Nephron progenitor cell (in vitro differentiated cells): ENCODE measurements at regions not wholly inside any gene's neighbourhood (a gene's known extent, or its start where the extent isn't known, plus 50 kb on each side); places are given as distances from the start of the nearest gene placed in this dataset.

ENCODE experiments used
- DNase-seq: peaks from one replicate; pipeline ENCODE4 v3.0.0; 2021
- H3K27ac Mint-ChIP-seq: 2 replicates; pipeline ENCODE4 v1.8.0; 2021; ENCODE audit warnings: mild to moderate bottlenecking, moderate library complexity, mixed read lengths
- H3K27me3 Mint-ChIP-seq: 2 replicates; pipeline ENCODE4 v1.8.0; 2021; ENCODE audit warnings: mild to moderate bottlenecking, low read depth, mixed read lengths; ENCODE audit not compliant: poor library complexity
- H3K36me3 Mint-ChIP-seq: 2 replicates; pipeline ENCODE4 v1.8.0; 2021; ENCODE audit warnings: low read depth, mixed read lengths
- H3K4me1 Mint-ChIP-seq: 2 replicates; pipeline ENCODE4 v1.8.0; 2021; ENCODE audit warnings: mixed read lengths
- H3K4me3 Mint-ChIP-seq: 2 replicates; pipeline ENCODE4 v1.8.0; 2021; ENCODE audit warnings: mild to moderate bottlenecking, moderate library complexity, mixed read lengths
- H3K9me3 Mint-ChIP-seq: 2 replicates; pipeline ENCODE4 v1.8.0; 2021; ENCODE audit warnings: mild to moderate bottlenecking, moderate library complexity, mixed read lengths
- CTCF ChIP-seq: fragments of 200-600 bp; sonication (generic); IDR thresholded peaks from 2 replicates; pipeline ENCODE4 v1.5.0; 2021; ENCODE audit warnings: antibody characterized with exemption

- Mint-ChIP-seq H3K9me3 (no peaks in the 10 kb centered on the region), H3K36me3 (no peaks in the 10 kb centered on the region), H3K4me1 (no peaks in the 10 kb centered on the region), H3K27me3 (no peaks in the 10 kb centered on the region), H3K27ac (no peak overlapping the region), H3K4me3 (no peak overlapping the region)
- TF ChIP-seq CTCF: no peak
- no peak for DNase-seq
Observed at GRCh38 chr2:145002624-145003023, 482.7 kb upstream of the ZEB2 start.

DNA sequence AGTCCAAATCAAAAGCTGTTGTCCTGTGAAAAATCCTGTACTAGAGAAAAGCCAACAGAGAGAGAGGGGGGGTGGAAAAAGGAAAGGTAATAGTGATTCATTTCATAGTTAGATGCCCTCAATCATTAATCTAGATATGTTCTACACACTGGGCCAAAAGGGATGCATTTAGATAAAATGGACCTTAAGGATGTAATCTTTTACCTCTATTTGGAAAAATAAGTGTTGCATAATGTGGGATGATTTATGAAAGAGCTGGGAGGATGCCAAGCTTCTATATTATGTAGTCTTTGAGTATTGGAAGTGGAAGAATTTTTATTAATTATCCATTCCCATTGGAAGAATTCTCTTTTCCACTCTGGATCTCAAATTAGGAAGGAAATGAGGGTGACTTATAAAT, 480.5 kb upstream of the ZEB2 start:
- DNase-seq: no peak
- no peak for TF ChIP-seq CTCF
- Mint-ChIP-seq H3K27me3 (no peaks in the 10 kb centered on the region), H3K27ac (no peak overlapping the region), H3K4me1 (no peaks in the 10 kb centered on the region), H3K4me3 (no peak overlapping the region), H3K9me3 (no peaks in the 10 kb centered on the region), H3K36me3 (no peaks in the 10 kb centered on the region)

GRCh38 chr2:144999936-145000335, 480.0 kb upstream of the ZEB2 start:
- Mint-ChIP-seq H3K4me1 (no peaks in the 10 kb centered on the region), H3K4me3 (no peak overlapping the region), H3K9me3 (no peaks in the 10 kb centered on the region), H3K27ac (no peak overlapping the region), H3K36me3 (no peaks in the 10 kb centered on the region), H3K27me3 (no peaks in the 10 kb centered on the region)
- TF ChIP-seq CTCF: no peak
- no peak for DNase-seq

- H3K9me3 Mint-ChIP-seq: no peaks in the 10 kb centered on the region
- no peak for DNase-seq
- H3K27me3 Mint-ChIP-seq: no peaks in the 10 kb centered on the region
- H3K4me1 Mint-ChIP-seq: no peaks in the 10 kb centered on the region
- no peak for TF ChIP-seq CTCF
- H3K36me3 Mint-ChIP-seq: no peaks in the 10 kb centered on the region
- H3K4me3 Mint-ChIP-seq: no peak overlapping the region
- no peak overlapping the region for H3K27ac Mint-ChIP-seq
Observed at GRCh38 chr2:144999071-144999875, 479.4 kb upstream of the ZEB2 start.

DNA sequence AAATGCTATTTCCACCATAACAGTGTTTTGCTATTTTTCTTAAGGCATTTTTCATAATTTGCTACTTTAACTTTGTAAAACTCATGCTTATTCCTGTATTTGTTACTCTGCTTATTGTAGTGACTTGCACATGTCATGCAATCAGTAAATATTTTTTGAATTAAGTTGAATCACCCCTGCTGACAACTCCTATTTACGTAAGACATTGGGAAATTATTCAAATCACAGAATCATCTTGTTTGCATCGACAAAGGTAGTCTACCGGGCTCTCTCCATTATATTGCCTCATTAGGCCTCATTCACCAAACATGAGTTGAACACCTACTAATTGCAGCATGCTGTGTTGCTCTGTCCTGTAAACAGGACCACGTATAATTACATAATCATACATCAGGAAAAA, 478.5 kb upstream of the ZEB2 start:
- DNase-seq: no peak
- Mint-ChIP-seq H3K4me3 (no peak overlapping the region), H3K9me3 (no peaks in the 10 kb centered on the region), H3K36me3 (no peaks in the 10 kb centered on the region), H3K27me3 (no peaks in the 10 kb centered on the region), H3K27ac (no peak overlapping the region), H3K4me1 (no peaks in the 10 kb centered on the region)
- no peak for TF ChIP-seq CTCF

- H3K27ac Mint-ChIP-seq: no peak overlapping the region
Observed at GRCh38 chr2:144996225-144996795, 476.4 kb upstream of the ZEB2 start.

More at GRCh38 chr2:144996225-144996795, 476.4 kb upstream of the ZEB2 start:
- no peak for DNase-seq
- H3K9me3 Mint-ChIP-seq: peaks cover 16% of the 10 kb centered on the region
- no peak overlapping the region for H3K4me3 Mint-ChIP-seq
- H3K36me3 Mint-ChIP-seq: peaks cover 7% of the 10 kb centered on the region
- H3K4me1 Mint-ChIP-seq: no peaks in the 10 kb centered on the region
- H3K27me3 Mint-ChIP-seq: no peaks in the 10 kb centered on the region
- no peak for TF ChIP-seq CTCF
